NCI-H2029 (cell line): ENCODE measurements at regions not wholly inside any gene's neighbourhood (a gene's known extent, or its start where the extent isn't known, plus 50 kb on each side); places are given as distances from the start of the nearest gene placed in this dataset.
"Not testable (repeated sequence)": the region's sequence is repeated elsewhere in the genome, so short reads cannot be mapped to it uniquely, and the experiment has no call there.

Experiments
- DNase-seq: peaks from one replicate; lab custom pipeline; 2025; lab: John Stamatoyannopoulos, UW

- no peak for DNase-seq
These were observed 50.4 kb upstream of the PRSS23 start for GRCh38 chr11:86749821-86750401.

GRCh38 chr11:86749376-86749775, 51.0 kb upstream of the PRSS23 start:
- DNase-seq = no peak

GRCh38 chr11:86748296-86748695, 52.0 kb upstream of the PRSS23 start:
- no peak for DNase-seq

GRCh38 chr11:86747801-86748200, 52.5 kb upstream of the PRSS23 start:
- DNase-seq = no peak

- DNase-seq = no peak
These were observed 53.8 kb upstream of the PRSS23 start for GRCh38 chr11:86746514-86746913.

GRCh38 chr11:86745571-86745970, 54.8 kb upstream of the PRSS23 start:
- no peak for DNase-seq

- DNase-seq = no peak
These were observed 56.9 kb upstream of the PRSS23 start for GRCh38 chr11:86743223-86744118.

- peak; percentile 53 for DNase-seq
These were observed 58.2 kb upstream of the PRSS23 start for GRCh38 chr11:86741839-86742805.

- DNase-seq = no peak
These were observed 58.9 kb upstream of the PRSS23 start for GRCh38 chr11:86741484-86741835.

- no peak for DNase-seq
These were observed 59.5 kb upstream of the PRSS23 start for GRCh38 chr11:86740628-86741483.

- no peak for DNase-seq
These were observed 61.8 kb upstream of the PRSS23 start for GRCh38 chr11:86738568-86738967.

- no peak for DNase-seq
These were observed 62.6 kb upstream of the PRSS23 start for GRCh38 chr11:86737737-86738136.

GRCh38 chr11:86737230-86737629, 63.1 kb upstream of the PRSS23 start:
- no peak for DNase-seq

GRCh38 chr11:86736291-86737143, 63.8 kb upstream of the PRSS23 start:
- no peak for DNase-seq

- DNase-seq = no peak
These were observed 63.3 kb upstream of the ME3 start for GRCh38 chr11:86735451-86736290.

- DNase-seq = not testable (repeated sequence)
These were observed 60.3 kb upstream of the ME3 start for GRCh38 chr11:86732739-86733138.

- not testable (repeated sequence) for DNase-seq
These were observed 59.9 kb upstream of the ME3 start for GRCh38 chr11:86732286-86732685.

- not testable (repeated sequence) for DNase-seq
These were observed 57.2 kb upstream of the ME3 start for GRCh38 chr11:86729576-86729975.

GRCh38 chr11:86728562-86728961, 56.1 kb upstream of the ME3 start:
- DNase-seq = no peak
